ENCODE measurements at regions not wholly inside any gene's neighbourhood (a gene's known extent, or its start where the extent isn't known, plus 50 kb on each side); places are given as distances from the start of the nearest gene placed in this dataset.

- TF ChIP-seq TAF1 (IDR thresholded peaks at IDR 0.05; ENCODE audit: low read depth) (no peak), REST (IDR thresholded peaks at IDR 0.05; ENCODE audit: borderline replicate concordance) (no peak)
- no peaks in the 10 kb centered on the region for H3F3A ChIP-seq (ENCODE audit: insufficient read depth, low read length, poor library complexity, severe bottlenecking)
- no peak overlapping the region for H3K4me2 ChIP-seq (ENCODE audit: low read length)
- H3K9me3 ChIP-seq (ENCODE audit: low read length) = no peaks in the 10 kb centered on the region
- no peaks in the 10 kb centered on the region for H3K79me2 ChIP-seq (replicated peaks; ENCODE audit: insufficient read depth, low read length)
- H3K9me2 ChIP-seq (ENCODE audit: insufficient read depth, low read length) = no peaks in the 10 kb centered on the region
- H3K27me3 ChIP-seq (ENCODE audit: insufficient read depth, low read depth, low read length) = no peaks in the 10 kb centered on the region
- H4K20me1 ChIP-seq (ENCODE audit: insufficient read depth) = no peaks in the 10 kb centered on the region
- H3K4me3 ChIP-seq (ENCODE audit: low read length) = no peak overlapping the region
- H3K27ac ChIP-seq (ENCODE audit: low read length) = no peak overlapping the region
- H2AFZ ChIP-seq (ENCODE audit: low read depth, low read length) = no peak overlapping the region
- no peak overlapping the region for H3K9ac ChIP-seq (ENCODE audit: low read length)
- H3K36me3 ChIP-seq (ENCODE audit: insufficient read depth, low read length) = no peaks in the 10 kb centered on the region
These were observed 2371.1 kb downstream of the MAT2B start for GRCh38 chr5:165876538-165876937.

GRCh38 chr5:165877475-165877874 is 2372.1 kb downstream of the MAT2B start:
- H3K79me2 ChIP-seq (replicated peaks; ENCODE audit: insufficient read depth, low read length) = no peaks in the 10 kb centered on the region
- no peaks in the 10 kb centered on the region for H3K27me3 ChIP-seq (ENCODE audit: insufficient read depth, low read depth, low read length)

More at GRCh38 chr5:165877475-165877874, 2372.1 kb downstream of the MAT2B start:
- TF ChIP-seq MXI1 (conservative IDR thresholded peaks at IDR 0.05; ENCODE audit: poor library complexity, severe bottlenecking) (no peak), SMC3 (conservative IDR thresholded peaks at IDR 0.05; ENCODE audit: poor library complexity) (no peak), EZH2 (IDR thresholded peaks at IDR 0.05; ENCODE audit: borderline replicate concordance, insufficient read depth, low read length, poor library complexity, severe bottlenecking) (no peak), REST (IDR thresholded peaks at IDR 0.05; ENCODE audit: borderline replicate concordance) (no peak), TAF1 (IDR thresholded peaks at IDR 0.05; ENCODE audit: low read depth) (no peak), POLR2AphosphoS5 (IDR thresholded peaks at IDR 0.05) (no peak)
- H2AFZ ChIP-seq (ENCODE audit: low read depth, low read length) = no peak overlapping the region
- no peak overlapping the region for H3K27ac ChIP-seq (ENCODE audit: low read length)
- H3K4me2 ChIP-seq (ENCODE audit: low read length) = no peak overlapping the region
- H3K9me3 ChIP-seq (ENCODE audit: low read length) = no peaks in the 10 kb centered on the region
- no peak overlapping the region for H3K4me3 ChIP-seq (ENCODE audit: low read length)
- no peaks in the 10 kb centered on the region for H3K36me3 ChIP-seq (ENCODE audit: insufficient read depth, low read length)
- H3K9ac ChIP-seq (ENCODE audit: low read length) = no peak overlapping the region
- no peaks in the 10 kb centered on the region for H4K20me1 ChIP-seq (ENCODE audit: insufficient read depth)
- no peaks in the 10 kb centered on the region for H3K9me2 ChIP-seq (ENCODE audit: insufficient read depth, low read length)
- H3F3A ChIP-seq (ENCODE audit: insufficient read depth, low read length, poor library complexity, severe bottlenecking) = no peaks in the 10 kb centered on the region
